ENCODE measurements at regions not wholly inside any gene's neighbourhood (a gene's known extent, or its start where the extent isn't known, plus 50 kb on each side); places are given as distances from the start of the nearest gene placed in this dataset.

- DNase-seq (ENCODE audit: low read depth, low spot score) = no peak
These were observed 50.0 kb upstream of the BET1 start for GRCh38 chr7:94054130-94054529.

- DNase-seq (ENCODE audit: low read depth, low spot score) = no peak
These were observed 51.8 kb upstream of the BET1 start for GRCh38 chr7:94055963-94056362.

DNA sequence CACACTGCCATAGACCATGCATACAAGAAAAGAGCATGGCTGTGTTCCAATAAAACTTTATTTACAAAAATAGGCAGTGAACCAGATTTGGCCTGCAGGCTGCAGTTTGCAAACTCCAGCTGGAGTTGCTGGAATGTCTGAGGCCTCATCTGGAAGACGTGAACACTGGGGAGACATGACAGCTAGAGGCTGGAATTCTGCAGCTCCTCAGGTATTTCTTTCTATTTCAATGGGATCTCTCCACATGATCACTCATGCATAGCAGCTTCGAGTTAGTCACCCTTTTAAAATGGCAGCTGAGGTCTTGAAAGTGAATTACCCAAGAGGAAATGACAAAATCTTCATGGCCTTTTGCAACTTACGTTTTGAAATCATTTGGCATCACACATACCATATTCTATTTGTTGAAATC, 52.6 kb upstream of the BET1 start:
- DNase-seq (ENCODE audit: low read depth, low spot score) = peak; percentile 33

GRCh38 chr7:94057955-94058354, 53.8 kb upstream of the BET1 start:
- no peak for DNase-seq (ENCODE audit: low read depth, low spot score)

DNA sequence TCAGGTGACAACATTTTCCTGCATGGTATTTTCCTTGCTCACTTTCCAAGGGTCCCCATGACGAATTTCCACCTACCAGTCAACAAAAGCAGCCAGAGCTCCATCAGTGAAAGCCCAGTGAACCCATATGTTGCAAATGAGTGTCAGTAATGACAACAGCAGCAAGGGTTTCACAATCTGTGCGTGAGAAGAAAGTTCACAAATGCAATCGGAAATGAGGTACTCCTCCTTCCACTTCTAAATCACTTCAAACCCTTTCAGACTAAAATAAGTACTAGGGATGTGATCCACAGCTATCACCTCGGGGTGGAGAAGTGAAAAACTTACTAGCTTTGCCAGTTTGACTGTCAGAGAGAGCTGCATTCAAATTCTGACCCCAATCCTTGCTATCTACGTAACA, 55.6 kb upstream of the BET1 start:
- DNase-seq (ENCODE audit: low read depth, low spot score) = no peak

GRCh38 chr7:94060752-94061151, 56.6 kb upstream of the BET1 start:
- DNase-seq (ENCODE audit: low read depth, low spot score) = no peak

DNA sequence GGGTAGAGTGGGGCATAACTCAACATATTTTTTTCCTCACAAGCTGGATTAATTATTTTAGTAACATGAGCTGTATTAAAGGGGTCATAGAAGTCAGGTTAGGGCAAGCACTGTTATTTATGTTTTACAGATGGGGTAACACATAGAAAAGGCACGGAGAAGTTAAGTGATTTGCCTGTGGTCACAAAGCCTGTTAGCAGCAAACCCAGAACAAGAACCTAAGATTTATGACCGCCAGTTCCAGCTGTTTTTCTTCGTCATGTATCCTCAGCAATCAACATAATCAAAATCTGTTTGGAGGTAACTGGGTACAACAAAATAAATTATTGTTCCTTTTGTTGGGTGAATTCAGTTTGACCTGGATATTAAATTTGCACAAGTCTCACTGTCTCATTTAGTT, 57.2 kb upstream of the BET1 start:
- DNase-seq (ENCODE audit: low read depth, low spot score) = no peak

DNA sequence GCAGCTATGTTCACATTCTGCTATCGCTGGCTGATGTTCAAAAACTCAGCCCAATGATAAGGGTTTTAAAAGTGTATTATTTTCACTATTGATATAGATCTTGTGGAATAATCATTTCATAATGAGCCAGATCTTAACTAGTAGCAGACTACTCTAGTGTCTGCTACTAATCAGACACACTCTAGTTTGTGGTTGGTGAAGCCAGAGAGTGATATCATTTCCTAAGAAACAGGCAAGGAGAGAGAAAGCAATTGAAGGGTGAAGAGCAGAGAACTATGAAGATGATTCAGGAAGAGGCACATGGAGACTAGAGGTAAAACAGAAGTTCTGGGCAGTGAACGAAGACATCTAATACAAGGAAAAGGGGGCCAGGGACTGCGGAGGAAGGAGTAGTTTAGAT, 58.2 kb upstream of the BET1 start:
- no peak for DNase-seq (ENCODE audit: low read depth, low spot score)

DNA sequence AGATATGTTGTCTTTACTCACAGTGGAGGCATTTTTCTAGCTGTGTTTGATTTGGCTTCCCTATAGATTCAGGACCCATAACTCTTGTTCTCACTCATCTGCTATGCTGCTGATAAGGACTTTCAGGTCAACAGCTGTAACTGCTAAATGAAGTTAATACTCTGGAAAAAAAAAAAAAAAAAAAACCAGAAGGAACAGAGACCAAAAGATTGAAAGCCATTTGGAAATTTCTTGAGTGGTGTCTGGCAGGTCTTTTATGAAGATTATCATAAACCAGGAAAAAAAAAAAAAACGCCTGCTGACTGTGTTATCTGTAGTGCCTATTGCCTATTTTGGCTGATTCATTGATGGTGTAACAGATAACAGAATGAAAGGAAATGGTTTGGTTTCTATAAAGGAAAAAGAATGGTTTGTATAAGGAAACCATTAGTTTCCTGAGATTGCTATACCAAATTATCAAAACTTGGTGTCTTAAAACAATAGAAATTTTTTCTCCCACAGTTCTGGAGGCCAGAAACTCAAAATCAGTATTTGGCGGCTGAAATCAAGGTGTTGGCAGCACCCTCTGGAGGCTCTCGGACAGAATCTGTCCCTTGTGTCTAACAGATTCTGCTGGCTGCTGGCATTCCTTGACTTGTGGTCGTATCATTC, 60.5 kb upstream of the BET1 start:
- DNase-seq (ENCODE audit: low read depth, low spot score) = no peak

DNA sequence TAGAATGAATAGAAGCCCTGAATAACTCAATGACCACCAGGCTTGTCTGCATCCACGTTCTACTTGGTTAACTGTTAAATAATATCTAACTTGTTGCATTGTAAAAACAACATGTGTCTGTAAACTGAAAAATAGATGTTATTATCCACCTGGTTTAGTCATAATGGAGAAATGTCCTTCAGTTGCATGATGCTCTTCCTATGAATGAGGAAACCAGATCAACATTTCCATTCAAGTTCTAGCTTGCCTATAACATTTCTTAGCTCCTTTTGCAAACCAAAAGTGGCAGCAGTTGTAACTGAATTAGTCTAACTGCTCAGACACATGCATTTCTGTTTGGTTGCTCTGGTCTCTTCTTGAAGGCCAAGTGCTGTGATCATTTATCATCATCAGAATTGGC, 62.9 kb upstream of the BET1 start:
- DNase-seq (ENCODE audit: low read depth, low spot score) = no peak

DNA sequence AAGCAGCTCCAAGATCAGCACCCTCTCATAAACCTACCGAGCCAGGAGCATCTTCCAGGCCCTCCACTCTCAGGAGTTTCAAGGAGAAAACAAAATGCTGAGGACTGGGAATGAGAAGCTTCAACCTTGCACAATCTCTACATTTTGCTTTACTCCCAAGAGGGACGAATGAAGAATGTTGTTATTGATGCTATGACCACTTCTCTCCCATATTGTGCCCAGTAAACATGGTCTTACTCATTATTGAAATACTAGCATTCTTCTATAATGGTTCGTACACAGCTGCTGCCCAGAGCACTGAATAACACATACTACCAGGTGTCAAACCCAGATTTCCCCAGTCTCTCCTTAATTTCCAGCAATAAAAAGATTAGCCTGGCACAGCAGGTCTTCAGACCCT, 63.4 kb upstream of the BET1 start:
- DNase-seq (ENCODE audit: low read depth, low spot score) = no peak

DNA sequence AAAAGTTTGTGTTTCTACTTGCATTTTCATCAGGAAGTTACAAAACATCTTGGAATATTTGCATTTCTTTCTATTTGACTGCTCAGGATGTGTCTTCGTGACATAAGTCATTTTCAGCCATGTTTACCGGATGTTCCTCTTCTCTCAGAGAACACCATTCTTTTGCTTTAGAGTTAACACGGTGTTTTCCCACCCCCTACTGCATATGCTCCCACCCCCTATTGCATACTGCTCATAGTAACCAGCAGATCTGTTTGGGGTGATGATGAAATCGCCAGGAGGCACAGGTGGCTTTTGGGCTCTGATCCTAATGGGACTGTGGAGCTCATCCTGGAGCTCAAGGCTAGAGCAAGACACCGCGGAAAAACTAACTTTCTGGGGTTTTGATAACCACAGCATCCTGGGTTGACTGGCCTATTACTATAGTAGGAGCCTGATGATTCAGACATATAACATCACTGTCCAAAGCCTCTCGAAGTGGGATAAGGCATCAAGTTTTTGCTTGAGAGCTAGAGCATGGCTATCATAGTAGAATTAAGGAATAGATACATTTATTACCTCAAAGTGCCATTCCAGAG, 65.1 kb upstream of the BET1 start:
- no peak for DNase-seq (ENCODE audit: low read depth, low spot score)

GRCh38 chr7:94080551-94080950, 76.4 kb upstream of the BET1 start:
- DNase-seq (ENCODE audit: low read depth, low spot score) = no peak

DNA sequence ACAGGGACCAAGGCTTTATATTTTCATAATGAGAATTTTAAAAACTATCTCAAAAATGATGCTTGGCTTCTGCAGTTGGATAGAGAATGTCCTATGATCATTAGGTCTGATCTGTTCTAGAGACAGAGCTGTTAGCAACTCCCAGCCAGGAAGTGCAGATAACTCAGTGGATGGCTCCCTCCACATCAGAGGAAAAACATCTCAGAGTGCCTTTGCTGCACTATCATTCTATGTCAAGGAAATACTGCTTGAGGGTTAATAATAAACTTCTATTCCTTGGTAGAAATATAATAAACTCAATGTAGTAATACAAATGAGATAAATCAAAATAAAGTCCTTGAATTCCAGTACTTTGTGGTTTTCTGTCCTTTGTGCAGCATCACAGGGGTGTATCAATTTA, 78.0 kb upstream of the BET1 start:
- no peak for DNase-seq (ENCODE audit: low read depth, low spot score)

DNA sequence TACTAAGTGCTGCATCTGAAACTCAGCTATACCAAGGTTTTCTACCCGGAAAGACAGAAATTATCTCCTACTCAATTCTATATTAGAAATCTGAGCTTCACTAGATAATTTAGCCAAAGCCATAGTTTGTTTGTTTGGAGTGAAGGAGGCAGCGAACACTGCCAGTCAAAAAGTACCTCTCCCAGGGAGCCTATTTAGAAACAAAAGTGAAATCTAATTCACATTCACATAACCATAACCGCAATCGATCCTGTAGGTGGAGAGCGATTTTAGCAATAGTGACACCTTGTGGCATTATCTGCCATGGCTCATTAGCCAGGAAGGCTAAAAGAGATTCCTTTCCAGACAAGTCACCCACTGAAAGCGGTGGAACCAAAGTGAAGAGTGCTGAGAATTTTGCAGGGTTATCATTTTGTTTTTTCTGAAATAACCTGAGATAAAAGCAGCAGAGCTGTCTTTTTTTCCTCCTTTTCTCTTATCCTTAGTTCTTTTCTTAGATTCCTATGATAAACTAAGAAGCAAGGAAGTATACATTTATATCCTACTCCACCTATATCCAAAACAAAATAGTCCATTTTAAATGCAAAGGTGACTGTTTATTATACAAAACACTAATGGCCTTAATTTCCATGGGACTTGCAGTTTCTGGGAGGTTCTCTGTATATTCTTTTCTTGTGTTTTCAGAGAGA, 83.7 kb upstream of the BET1 start:
- DNase-seq (ENCODE audit: low read depth, low spot score) = peak; percentile 20

- DNase-seq (ENCODE audit: low read depth, low spot score) = no peak
These were observed 84.4 kb upstream of the BET1 start for GRCh38 chr7:94088560-94088959.

- DNase-seq (ENCODE audit: low read depth, low spot score) = no peak
These were observed 85.7 kb upstream of the BET1 start for GRCh38 chr7:94089806-94090205.

DNA sequence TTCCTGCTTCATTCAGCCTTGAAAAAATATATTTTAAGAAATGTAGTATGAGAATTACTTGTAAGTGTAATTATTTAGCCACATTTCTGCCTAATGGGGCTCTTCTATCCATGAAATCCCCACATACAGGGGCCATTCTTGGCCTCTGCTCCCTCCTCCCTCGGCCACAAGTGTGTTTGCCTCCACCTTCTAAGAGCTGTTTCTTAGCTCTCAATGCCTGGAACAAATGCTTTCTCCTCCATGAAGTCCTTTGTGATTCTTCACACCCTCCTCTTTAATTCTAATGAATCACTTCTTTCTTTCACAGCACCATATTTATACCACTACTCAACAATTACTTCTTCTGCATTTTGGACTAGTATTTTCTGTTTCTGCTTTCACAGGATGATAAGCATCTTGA, 88.8 kb upstream of the BET1 start:
- DNase-seq (ENCODE audit: low read depth, low spot score) = no peak

- DNase-seq (ENCODE audit: low read depth, low spot score) = no peak
These were observed 90.1 kb upstream of the BET1 start for GRCh38 chr7:94094298-94094697.

DNA sequence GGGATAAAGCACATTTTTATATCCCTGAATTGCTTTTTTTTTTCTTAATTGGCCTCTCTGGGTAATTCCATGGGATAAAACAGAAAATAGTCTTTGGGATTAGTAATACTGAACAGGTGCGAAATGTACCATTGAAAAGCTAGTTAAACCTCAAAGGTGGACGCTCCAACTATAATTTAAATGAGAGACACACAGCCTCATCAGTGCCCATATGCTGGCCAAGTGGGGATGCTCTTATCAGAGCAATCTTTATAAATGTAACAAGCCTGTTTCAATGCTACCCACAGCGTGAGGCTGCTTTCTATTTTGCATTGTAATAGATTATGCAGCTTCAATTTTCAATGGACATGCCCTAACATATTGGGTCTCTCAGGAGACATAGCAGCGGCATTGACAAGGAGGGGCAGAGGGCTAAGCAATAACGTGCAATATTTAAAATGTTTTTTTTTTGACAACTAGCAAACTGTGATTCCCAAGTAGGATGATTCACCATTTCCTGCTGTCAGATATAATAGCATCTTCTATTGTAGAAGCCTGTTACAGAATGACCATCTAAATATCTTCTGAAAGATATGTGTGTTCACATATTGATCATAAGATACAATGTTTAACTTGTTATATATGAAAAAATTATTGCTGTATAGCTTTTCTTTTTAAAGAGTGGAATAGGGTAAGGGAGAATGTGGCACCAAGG, 91.3 kb upstream of the BET1 start:
- no peak for DNase-seq (ENCODE audit: low read depth, low spot score)

- DNase-seq (ENCODE audit: low read depth, low spot score) = no peak
These were observed 95.5 kb upstream of the BET1 start for GRCh38 chr7:94099679-94100078.

DNA sequence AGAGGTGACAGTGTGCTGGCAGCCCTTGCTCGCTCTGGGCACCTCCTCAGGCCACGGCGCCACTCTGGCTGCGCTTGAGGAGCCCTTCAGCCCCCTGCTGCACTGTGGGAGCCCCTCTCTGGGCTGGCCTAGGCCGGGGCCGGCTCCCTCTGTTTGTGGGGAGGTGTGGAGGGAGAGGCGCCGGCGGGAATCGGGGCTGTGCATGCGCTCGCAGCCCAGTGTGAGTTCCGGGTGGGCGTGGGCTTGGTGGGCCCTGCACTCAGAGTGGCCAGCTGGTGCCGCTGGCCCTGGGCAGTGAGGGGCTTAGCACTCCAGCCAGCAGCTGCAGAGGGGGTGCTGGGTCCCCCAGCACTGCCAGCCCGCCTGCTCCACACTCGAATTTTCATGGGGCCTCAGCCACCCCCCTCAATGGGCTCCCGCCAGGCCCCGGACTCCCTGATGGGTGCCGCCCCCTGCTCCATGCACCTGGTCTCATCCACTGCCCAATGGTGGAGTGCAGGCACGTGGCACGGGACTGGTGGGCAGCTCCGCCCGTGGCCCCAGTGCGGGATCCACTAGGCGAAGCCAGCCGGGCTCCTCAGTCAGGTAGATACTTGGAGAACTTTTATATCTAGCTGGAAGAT, 96.7 kb upstream of the BET1 start:
- DNase-seq (ENCODE audit: low read depth, low spot score) = no peak

Data from iPS DF 19.7 (cell line).